ENCODE measurements at regions not wholly inside any gene's neighbourhood (a gene's known extent, or its start where the extent isn't known, plus 50 kb on each side); places are given as distances from the start of the nearest gene placed in this dataset.
A peak's percentile ranks its signal among the peaks of the same experiment; 100 is the strongest.
"Not testable (repeated sequence)": the region's sequence is repeated elsewhere in the genome, so short reads cannot be mapped to it uniquely, and the experiment has no call there.

DNA sequence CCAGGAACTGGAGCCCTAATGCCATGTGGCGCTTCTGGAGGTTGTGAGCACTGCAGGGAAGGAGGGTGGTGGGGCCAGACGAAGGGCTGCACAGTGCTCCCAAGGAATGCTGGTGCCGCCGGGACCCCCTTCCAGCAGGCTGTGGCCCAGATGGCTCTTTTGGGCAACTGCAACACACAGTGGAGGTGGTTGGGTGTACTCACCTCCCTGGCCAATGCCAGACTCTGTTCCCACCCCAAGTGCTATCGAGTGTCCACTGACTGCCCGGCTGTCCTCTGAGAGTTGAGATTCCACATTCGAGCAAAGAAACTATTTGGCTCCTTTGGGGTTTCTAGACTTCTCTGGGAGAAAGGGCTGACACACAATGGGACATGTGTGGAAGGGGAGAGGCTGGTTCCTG lies 167.9 kb downstream of the RGS9 start:
- DNase-seq: no peak

DNA sequence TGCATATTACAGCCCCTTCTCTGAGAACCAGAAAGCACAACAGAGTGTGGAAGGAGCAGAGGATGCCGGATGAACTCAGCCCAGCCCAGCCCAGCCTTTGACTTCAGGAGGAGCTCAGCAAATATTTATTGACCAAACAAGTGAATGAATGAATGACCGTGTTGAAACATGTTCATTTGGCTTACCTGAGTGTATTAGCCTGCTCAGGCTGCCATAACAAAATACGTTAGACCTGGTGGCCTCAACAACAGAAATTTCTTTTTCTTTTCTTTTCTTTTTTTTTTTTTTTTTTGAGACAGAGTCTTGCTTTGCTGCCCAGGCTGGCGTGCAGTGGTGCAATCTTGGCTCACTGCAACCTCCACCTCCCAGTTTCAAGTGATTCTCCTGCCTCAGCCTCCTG lies 164.7 kb downstream of the RGS9 start:
- DNase-seq: not testable (repeated sequence)

- no peak for DNase-seq
Measured at GRCh38 chr17:65301184-65301583, 164.0 kb downstream of the RGS9 start.

DNA sequence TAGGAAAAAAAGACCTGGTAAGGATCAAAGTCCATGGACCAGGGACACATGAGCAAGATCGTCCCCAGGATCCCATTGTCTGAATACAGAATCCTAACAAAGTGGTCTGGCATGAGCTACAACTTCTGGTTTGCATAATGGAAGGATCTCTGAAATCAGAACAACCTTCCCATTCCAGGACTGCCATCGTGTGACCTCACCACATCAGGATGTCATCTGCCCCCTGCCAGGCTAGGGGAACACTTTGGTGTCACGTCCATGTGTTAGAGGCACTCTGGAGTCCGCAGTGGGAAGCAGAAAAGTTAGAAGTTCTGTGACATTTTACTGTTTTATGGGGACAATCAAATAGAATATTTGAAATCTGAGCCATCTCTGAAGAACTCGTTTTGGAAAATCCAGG lies 160.7 kb downstream of the RGS9 start:
- peak; percentile 44 for DNase-seq

DNA sequence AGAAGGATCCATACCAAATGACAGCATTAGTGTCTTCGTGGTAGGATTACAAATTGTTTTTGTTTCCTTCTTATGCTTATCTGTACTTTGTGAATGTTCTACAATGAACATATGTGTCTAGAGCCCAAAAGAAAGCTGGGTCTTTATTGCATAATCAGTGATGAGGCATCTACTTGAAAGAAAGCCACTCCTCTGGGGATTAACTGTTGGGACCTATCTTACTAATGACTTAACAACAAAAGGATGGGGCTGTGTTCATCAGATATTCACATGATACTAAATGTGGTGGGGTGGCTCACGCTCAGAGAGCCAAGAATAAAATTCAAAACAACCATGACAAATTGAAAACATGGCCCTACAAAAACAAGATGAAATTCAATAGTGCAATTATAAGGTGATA lies 160.2 kb downstream of the RGS9 start:
- DNase-seq: peak; percentile 51

GRCh38 chr17:65294181-65294719 lies 157.1 kb downstream of the RGS9 start:
- DNase-seq: peak; percentile 77

DNA sequence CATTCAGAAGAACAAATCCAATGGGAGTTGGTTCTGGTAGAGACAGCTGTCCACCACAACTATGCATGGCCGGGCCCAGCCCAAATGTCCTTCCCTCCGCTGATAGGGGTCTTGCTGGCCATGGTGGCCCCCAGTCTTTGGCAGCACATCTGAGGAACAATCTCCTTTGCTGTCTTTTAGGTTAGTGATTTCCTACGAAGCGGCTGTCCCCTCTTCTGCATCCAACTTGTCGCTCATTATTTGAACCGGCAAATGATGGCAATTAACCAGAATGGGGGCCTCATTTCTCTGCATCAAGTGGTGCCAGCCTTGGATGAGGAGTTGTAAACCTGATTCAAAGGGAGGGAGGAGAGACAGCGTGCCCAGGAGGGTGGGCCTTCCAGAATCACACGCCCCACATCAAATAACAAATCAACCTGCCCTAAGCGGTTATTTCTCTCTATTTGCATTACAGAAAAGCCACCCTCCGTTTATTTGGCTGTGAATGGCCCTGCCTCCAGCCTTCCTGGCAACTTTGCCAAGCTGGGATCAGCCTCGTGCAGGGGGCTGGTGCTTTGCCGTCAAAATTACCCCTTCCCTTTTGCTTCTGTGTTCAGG lies 156.5 kb downstream of the RGS9 start:
- no peak for DNase-seq

GRCh38 chr17:65292430-65292829 lies 155.3 kb downstream of the RGS9 start:
- peak; percentile 21 for DNase-seq

- DNase-seq: not testable (repeated sequence)
Measured at GRCh38 chr17:65291301-65291700, 154.1 kb downstream of the RGS9 start.

GRCh38 chr17:65290616-65291015 lies 153.4 kb downstream of the RGS9 start:
- DNase-seq: no peak

DNA sequence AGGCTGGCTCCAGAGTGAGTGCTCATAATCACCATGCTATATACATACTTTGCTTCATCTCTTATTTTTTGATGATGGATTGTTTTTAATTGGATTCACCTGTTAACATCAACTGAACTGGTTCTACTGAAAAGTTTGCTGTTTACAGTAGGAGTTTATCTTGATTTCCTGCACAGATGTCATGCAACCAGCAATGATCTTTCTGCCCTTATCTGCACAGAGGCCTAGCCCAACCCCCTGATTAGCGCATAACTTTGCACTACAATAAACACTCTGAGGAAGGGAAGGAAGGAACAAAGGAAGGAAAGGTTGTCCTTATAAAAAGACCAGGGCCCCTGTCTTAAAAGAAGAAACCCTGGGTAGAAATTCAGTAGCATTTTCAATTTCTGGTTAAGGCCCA lies 152.9 kb downstream of the RGS9 start:
- DNase-seq: no peak

- DNase-seq: peak; percentile 92
Measured at GRCh38 chr17:65287040-65287439, 149.9 kb downstream of the RGS9 start.

DNA sequence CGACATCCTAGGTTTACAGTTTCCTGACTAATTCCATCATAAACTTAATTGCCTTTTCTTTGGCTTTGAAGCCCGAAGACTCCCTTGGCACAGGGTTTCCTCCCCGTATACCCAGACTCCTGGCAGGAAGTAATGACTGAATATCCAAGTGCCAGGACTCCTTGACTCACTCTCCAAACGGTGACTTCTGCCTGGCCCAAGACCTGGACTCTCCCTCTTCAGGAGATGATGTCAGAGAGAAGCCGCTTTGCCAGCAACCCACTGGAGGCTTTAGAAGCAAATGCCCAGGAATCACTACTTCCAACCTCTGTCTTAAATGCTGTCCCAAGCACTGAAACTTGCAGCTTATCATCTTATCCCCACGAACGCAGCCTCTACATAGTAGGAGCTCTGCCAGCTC lies 146.5 kb downstream of the RGS9 start:
- peak; percentile 25 for DNase-seq

- no peak for DNase-seq
Measured at GRCh38 chr17:65279456-65279855, 142.3 kb downstream of the RGS9 start.

DNA sequence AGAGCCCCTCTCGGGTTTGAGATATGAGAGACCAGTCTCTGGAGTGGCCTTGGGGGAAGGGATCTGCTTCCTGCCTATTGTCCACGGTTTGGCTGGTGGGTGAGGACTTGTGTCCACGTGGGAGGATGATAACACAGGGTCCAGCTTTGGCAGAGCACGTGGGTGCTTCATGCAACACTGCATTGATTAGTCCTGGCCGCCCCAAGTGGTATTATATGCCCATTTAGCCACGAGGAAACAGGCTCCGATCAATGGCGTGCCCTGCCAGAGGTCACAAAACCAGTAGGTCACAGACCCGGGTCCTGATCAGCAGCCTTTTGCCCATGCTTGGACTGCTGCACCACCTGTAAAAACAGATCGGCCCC lies 141.6 kb downstream of the RGS9 start:
- DNase-seq: no peak

DNA sequence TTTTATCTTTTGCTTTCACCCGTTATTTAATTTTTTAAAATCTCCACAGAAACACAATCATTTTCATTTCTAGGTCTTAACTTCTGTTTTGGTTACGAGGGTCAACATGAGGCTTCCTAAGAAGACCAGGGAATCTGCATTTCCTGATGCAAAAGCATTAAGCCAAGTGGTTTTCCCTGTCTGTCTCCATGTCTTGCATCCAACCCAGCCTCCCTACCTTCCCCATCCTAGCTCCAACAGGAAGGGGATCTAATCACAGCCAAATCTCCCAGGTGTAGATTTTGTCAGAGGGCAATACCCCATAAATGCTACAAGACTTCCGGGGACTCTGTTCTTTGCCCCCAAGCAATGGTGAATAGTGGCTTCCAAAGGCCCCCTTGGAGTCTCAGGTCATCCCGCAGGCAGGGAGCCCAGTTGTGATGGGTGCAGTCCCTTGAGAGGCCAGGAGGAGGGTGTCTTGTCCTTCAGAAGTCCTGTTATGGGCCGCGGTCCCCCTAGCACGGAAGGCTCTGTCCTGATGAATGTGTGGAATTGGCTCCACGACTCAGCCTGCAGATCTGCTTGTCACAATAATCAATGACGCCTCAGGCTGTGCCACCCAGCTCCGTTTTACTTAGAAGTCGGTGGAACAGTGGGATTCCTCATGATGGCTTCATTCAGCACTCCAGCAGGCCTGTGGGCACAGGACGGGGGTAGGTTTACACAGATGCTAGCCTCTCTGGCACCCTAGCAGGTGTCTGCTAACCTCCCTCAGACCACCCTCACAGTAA lies 141.1 kb downstream of the RGS9 start:
- peak; percentile 81 for DNase-seq

DNA sequence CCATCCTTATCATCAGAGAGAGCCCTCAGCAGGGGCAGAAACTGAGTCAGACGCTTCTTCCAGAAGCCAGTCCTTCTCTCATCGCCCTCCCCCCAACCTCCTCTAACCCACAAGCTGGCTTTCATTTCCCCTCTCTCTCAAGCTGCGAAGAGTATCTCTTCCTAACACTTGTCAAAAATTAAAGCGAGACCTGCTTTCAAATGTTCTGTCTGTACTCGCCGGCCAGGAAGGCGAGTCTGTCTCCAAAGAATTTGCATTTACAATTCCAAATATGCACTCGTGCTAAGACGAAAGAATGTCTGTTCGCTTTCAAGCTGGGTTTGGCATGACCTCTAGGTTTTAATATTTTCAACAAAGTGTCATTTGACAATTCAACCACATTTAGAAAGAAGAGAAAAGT lies 140.4 kb downstream of the RGS9 start:
- DNase-seq: peak; percentile 83

Data from fibroblast of skin of scalp (primary cell).